HCT116 (cell line): ENCODE measurements at regions not wholly inside any gene's neighbourhood (a gene's known extent, or its start where the extent isn't known, plus 50 kb on each side); places are given as distances from the start of the nearest gene placed in this dataset.

Source experiments
- ATAC-seq: fragments of 200-7000 bp; cut with Tn5 transposase; 2 replicates; pipeline ENCODE4 v1.9.1; 2020; ENCODE audit warnings: mild to moderate bottlenecking, moderate library complexity
- BruUV-seq: library from RNA; stranded (reverse); fragments of 400-500 nt; replicated peaks from 2 replicates; lab custom pipeline; 2021; lab: Mats Ljungman, UMichigan
- CTCF ChIA-PET: fragments of 300-600 bp; sonication (Branson Sonifier 250); formaldehyde crosslinking; loops from one replicate; lab custom pipeline; 2021; ENCODE audit warnings: antibody characterized with exemption; lab: Charles Lee
- POLR2A ChIA-PET: fragments of 300-600, 350-600 bp; sonication (Branson Sonifier 250); formaldehyde crosslinking; loops from one replicate; lab custom pipeline; 2021; ENCODE audit warnings: antibody characterized with exemption; lab: Charles Lee
- RAD21 ChIA-PET, 2 experiments: fragments of 300-600 bp; sonication (Branson Sonifier 250); formaldehyde crosslinking; loops; one replicate each; lab custom pipeline; 2023; ENCODE audit warnings: low total read pairs in 2 of 2; ENCODE audit not compliant: uncharacterized antibody in 2 of 2, unreplicated experiment in 2 of 2, low non-redundant PET in 1 of 2; lab: Charles Lee
- DNase-seq: peaks from one replicate; pipeline ENCODE4 v3.0.0-alpha.2; 2010; ENCODE audit warnings: low read depth, low spot score
- H2AFZ ChIP-seq: fragments of 200-600 bp; shearing (Covaris generic), sonication (generic); 2 replicates; pipeline ENCODE4 v1.6.1; 2017; ENCODE audit warnings: low read depth, mixed run types, mixed read lengths, antibody characterized with exemption, low read length; ENCODE audit not compliant: poor library complexity, severe bottlenecking
- H3K27ac ChIP-seq: 2 replicates; pipeline ENCODE4 v1.5.1; 2012; ENCODE audit warnings: low read depth, low read length
- H3K27me3 ChIP-seq: fragments of 200-600 bp; sonication (generic); 2 replicates; pipeline ENCODE4 v1.6.1; 2016; ENCODE audit warnings: mixed run types, low read length, mixed read lengths; ENCODE audit not compliant: insufficient read depth
- H3K36me3 ChIP-seq, 2 experiments: fragments of 200-500 bp in 1 of 2; fragments of 200-600 bp in 1 of 2; sonication (Bioruptor generic) in 1 of 2; sonication (generic) in 1 of 2; 2 replicates each; pipeline versions ENCODE4 v1.5.1 to v1.6.1; 2014 to 2016; ENCODE audit warnings: low read length in 2 of 2, inconsistent platforms in 1 of 2, mixed read lengths in 1 of 2, mixed run types in 1 of 2; ENCODE audit not compliant: insufficient read depth in 2 of 2, control insufficient read depth in 1 of 2
- H3K4me1 ChIP-seq, 2 experiments: fragments of 200-600 bp in 1 of 2; sonication (generic) in 1 of 2; 2 replicates each; pipeline versions ENCODE4 v1.5.1 to v1.6.1; 2012 to 2017; ENCODE audit warnings: low read length in 2 of 2, inconsistent platforms in 1 of 2, mild to moderate bottlenecking in 1 of 2, mixed read lengths in 1 of 2, mixed run types in 1 of 2, moderate library complexity in 1 of 2; ENCODE audit not compliant: insufficient read depth in 2 of 2, control insufficient read depth in 1 of 2
- H3K4me2 ChIP-seq: fragments of 200-600 bp; sonication (generic); 2 replicates; pipeline ENCODE4 v1.6.1; 2017; ENCODE audit warnings: mixed run types, low read length, mixed read lengths
- H3K4me3 ChIP-seq, 2 experiments: fragments of 200-600 bp in 1 of 2; sonication (generic) in 1 of 2; replicated peaks in 1 of 2; 2 replicates each; pipeline ENCODE4 v1.5.1; 2011 to 2016; ENCODE audit warnings: low read length in 2 of 2, control low read depth in 1 of 2, low read depth in 1 of 2, mild to moderate bottlenecking in 1 of 2, mixed read lengths in 1 of 2, mixed run types in 1 of 2
- H3K79me2 ChIP-seq: fragments of 200-600 bp; sonication (generic); 2 replicates; pipeline ENCODE4 v1.6.1; 2017; ENCODE audit warnings: mild to moderate bottlenecking, mixed run types, low read length, moderate library complexity, mixed read lengths; ENCODE audit not compliant: insufficient read depth
- H3K9ac ChIP-seq: fragments of 200-600 bp; sonication (generic); 2 replicates; pipeline ENCODE4 v1.6.1; 2016; ENCODE audit warnings: low read length, mixed read lengths
- H3K9me2 ChIP-seq: fragments of 200-600 bp; sonication (generic), shearing (Covaris generic); 2 replicates; pipeline ENCODE4 v1.6.1; 2017; ENCODE audit warnings: mixed run types, mild to moderate bottlenecking, moderate library complexity; ENCODE audit not compliant: insufficient read depth
- H3K9me3 ChIP-seq, 2 experiments: fragments of 200-500 bp in 1 of 2; fragments of 200-600 bp in 1 of 2; sonication (Bioruptor generic) in 1 of 2; sonication (generic) in 1 of 2; 2 replicates each; pipeline ENCODE4 v1.6.1; 2014 to 2017; ENCODE audit warnings: low read length in 2 of 2, mixed read lengths in 2 of 2, inconsistent platforms in 1 of 2, low read depth in 1 of 2, mild to moderate bottlenecking in 1 of 2, mixed run types in 1 of 2, moderate library complexity in 1 of 2; ENCODE audit not compliant: control insufficient read depth in 1 of 2, insufficient read depth in 1 of 2
- H4K20me1 ChIP-seq: fragments of 200-600 bp; sonication (generic), shearing (Covaris generic); 2 replicates; pipeline ENCODE4 v1.6.1; 2017; ENCODE audit warnings: mixed run types, mild to moderate bottlenecking, moderate library complexity; ENCODE audit not compliant: insufficient read depth
- ATF3 ChIP-seq: IDR thresholded peaks from 2 replicates; pipeline ENCODE4 v1.6.1; 2012
- CBX3 ChIP-seq: IDR thresholded peaks from 2 replicates; pipeline ENCODE4 v1.6.1; 2012; ENCODE audit warnings: low read depth
- CEBPB ChIP-seq: IDR thresholded peaks from 2 replicates; pipeline ENCODE4 v1.6.1; 2012; ENCODE audit warnings: low read depth
- EZH2 ChIP-seq: fragments of 200-600 bp; sonication (generic); IDR thresholded peaks from 2 replicates; pipeline ENCODE4 v1.6.1; 2017; ENCODE audit warnings: antibody characterized with exemption, mixed run types
- EZH2phosphoT487 ChIP-seq: fragments of 200-600 bp; IDR thresholded peaks from 2 replicates; pipeline ENCODE4 v1.6.1; 2018; ENCODE audit warnings: antibody characterized with exemption, borderline replicate concordance
- FOSL1 ChIP-seq: IDR thresholded peaks from 2 replicates; pipeline ENCODE4 v1.6.1; 2012; ENCODE audit warnings: low read depth
- JUND ChIP-seq: IDR thresholded peaks from 2 replicates; pipeline ENCODE4 v1.6.1; 2012
- MAX ChIP-seq: IDR thresholded peaks from 2 replicates; pipeline ENCODE4 v1.6.1; 2012
- POLR2A ChIP-seq: IDR thresholded peaks from 2 replicates; pipeline ENCODE4 v1.7.0; 2011; ENCODE audit warnings: borderline replicate concordance; ENCODE audit not compliant: insufficient read depth, insufficient read length; ENCODE audit errors: extremely low read depth
- POLR2AphosphoS5 ChIP-seq: IDR thresholded peaks from 2 replicates; pipeline ENCODE4 v1.6.1; 2011; ENCODE audit warnings: mild to moderate bottlenecking, low read depth, low read length, moderate library complexity
- SIN3A ChIP-seq: IDR thresholded peaks from 2 replicates; pipeline ENCODE4 v1.6.1; 2012; ENCODE audit warnings: low read depth
- SP1 ChIP-seq: IDR thresholded peaks from 2 replicates; pipeline ENCODE4 v1.6.1; 2012; ENCODE audit warnings: low read depth
- SRF ChIP-seq: IDR thresholded peaks from 2 replicates; pipeline ENCODE4 v1.6.1; 2012; ENCODE audit warnings: low read depth
- YY1 ChIP-seq: IDR thresholded peaks from 2 replicates; pipeline ENCODE4 v1.6.1; 2011; ENCODE audit warnings: low read length, low read depth, moderate library complexity, mild to moderate bottlenecking; ENCODE audit not compliant: insufficient replicate concordance; ENCODE audit errors: extremely low read depth
- intact Hi-C: fragments of 100-400 bp; cut with micrococcal nuclease; formaldehyde crosslinking; loops from 2 replicates; pipeline ENCODE4 v1.10.0; 2022
- TF ChIP-seq, protein P1 (sequence below): IDR thresholded peaks from 2 replicates; pipeline ENCODE4 v1.6.1; 2011; ENCODE audit warnings: mild to moderate bottlenecking, low read length, moderate library complexity; ENCODE audit not compliant: insufficient replicate concordance; ENCODE audit errors: extremely low read depth
- TF ChIP-seq, protein P2 (sequence below): IDR thresholded peaks from 2 replicates; pipeline ENCODE4 v1.6.1; 2012; ENCODE audit warnings: low read depth

DNA sequence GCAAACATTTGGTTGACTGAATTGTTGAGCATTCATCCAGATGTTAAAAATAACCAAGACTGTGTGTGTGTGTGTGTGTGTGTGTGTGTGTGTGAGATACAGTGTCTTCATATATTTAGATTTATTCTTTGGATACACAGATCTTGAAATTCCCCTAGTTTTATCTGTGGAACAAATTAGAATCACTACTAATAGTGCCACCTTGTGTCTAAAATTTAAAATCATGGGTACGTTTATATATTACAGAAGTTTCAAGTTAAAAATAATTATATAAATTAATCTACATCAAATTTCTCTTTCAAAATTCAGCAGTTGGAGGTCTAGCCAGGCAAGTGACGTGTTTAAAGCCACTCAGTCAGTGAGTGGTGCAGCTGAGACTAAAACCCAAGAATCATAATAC, 1566.2 kb upstream of the TENM4 start:
- Histone ChIP-seq H3K9me3 (peaks cover 0 to 9% of the 10 kb centered on the region in 2 experiments; a peak in 2 of 4 replicates), H3K4me1 (no peaks in the 10 kb centered on the region), H3K36me3 (no peaks in the 10 kb centered on the region), H3K4me2 (no peak overlapping the region), H3K9ac (no peak overlapping the region), H4K20me1 (no peaks in the 10 kb centered on the region), H3K27me3 (no peaks in the 10 kb centered on the region), H3K9me2 (no peaks in the 10 kb centered on the region), H3K27ac (no peak overlapping the region), H3K79me2 (no peaks in the 10 kb centered on the region), H3K4me3 (no peak overlapping the region), H2AFZ (no peak overlapping the region)
- ChIA-PET POLR2A (no interaction called here), CTCF (no interaction called here), RAD21 (no interaction called here)
- no peak for TF ChIP-seq EZH2phosphoT487
- no peak for TF ChIP-seq MAX
- TF ChIP-seq SP1 = no peak
- TF ChIP-seq ATF3 = no peak
- no peak for TF ChIP-seq FOSL1
- DNase-seq = no peak
- intact Hi-C loops = no loop called here
- BruUV-seq = no TSS peak
- ATAC-seq = no peak

- intact Hi-C loops = no loop called here
Observed at GRCh38 chr11:81005595-81005994, 1564.8 kb upstream of the TENM4 start.

More at GRCh38 chr11:81005595-81005994, 1564.8 kb upstream of the TENM4 start:
- POLR2A ChIA-PET = no interaction called here
- Histone ChIP-seq H3K4me2 (no peak overlapping the region), H3K9me3 (peaks cover 0 to 9% of the 10 kb centered on the region in 2 experiments; a peak in 2 of 4 replicates), H3K4me1 (no peaks in the 10 kb centered on the region), H3K4me3 (no peak overlapping the region), H2AFZ (no peak overlapping the region), H3K27me3 (no peaks in the 10 kb centered on the region), H3K36me3 (no peaks in the 10 kb centered on the region), H3K9me2 (no peaks in the 10 kb centered on the region), H3K27ac (no peak overlapping the region), H3K9ac (no peak overlapping the region), H3K79me2 (no peaks in the 10 kb centered on the region), H4K20me1 (no peaks in the 10 kb centered on the region)
- ATAC-seq (no peak), DNase-seq (no peak)
- RAD21 ChIA-PET = no interaction called here
- no TSS peak for BruUV-seq
- CTCF ChIA-PET = no interaction called here
- TF ChIP-seq CBX3 (no peak), EZH2 (no peak), EZH2phosphoT487 (no peak), JUND (no peak), CEBPB (no peak), YY1 (no peak), POLR2AphosphoS5 (no peak), SRF (no peak), SIN3A (no peak), POLR2A (no peak), ATF3 (no peak)
- TF ChIP-seq, protein P1, sequence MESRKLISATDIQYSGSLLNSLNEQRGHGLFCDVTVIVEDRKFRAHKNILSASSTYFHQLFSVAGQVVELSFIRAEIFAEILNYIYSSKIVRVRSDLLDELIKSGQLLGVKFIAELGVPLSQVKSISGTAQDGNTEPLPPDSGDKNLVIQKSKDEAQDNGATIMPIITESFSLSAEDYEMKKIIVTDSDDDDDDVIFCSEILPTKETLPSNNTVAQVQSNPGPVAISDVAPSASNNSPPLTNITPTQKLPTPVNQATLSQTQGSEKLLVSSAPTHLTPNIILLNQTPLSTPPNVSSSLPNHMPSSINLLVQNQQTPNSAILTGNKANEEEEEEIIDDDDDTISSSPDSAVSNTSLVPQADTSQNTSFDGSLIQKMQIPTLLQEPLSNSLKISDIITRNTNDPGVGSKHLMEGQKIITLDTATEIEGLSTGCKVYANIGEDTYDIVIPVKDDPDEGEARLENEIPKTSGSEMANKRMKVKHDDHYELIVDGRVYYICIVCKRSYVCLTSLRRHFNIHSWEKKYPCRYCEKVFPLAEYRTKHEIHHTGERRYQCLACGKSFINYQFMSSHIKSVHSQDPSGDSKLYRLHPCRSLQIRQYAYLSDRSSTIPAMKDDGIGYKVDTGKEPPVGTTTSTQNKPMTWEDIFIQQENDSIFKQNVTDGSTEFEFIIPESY = no peak
- TF ChIP-seq, protein P2, sequence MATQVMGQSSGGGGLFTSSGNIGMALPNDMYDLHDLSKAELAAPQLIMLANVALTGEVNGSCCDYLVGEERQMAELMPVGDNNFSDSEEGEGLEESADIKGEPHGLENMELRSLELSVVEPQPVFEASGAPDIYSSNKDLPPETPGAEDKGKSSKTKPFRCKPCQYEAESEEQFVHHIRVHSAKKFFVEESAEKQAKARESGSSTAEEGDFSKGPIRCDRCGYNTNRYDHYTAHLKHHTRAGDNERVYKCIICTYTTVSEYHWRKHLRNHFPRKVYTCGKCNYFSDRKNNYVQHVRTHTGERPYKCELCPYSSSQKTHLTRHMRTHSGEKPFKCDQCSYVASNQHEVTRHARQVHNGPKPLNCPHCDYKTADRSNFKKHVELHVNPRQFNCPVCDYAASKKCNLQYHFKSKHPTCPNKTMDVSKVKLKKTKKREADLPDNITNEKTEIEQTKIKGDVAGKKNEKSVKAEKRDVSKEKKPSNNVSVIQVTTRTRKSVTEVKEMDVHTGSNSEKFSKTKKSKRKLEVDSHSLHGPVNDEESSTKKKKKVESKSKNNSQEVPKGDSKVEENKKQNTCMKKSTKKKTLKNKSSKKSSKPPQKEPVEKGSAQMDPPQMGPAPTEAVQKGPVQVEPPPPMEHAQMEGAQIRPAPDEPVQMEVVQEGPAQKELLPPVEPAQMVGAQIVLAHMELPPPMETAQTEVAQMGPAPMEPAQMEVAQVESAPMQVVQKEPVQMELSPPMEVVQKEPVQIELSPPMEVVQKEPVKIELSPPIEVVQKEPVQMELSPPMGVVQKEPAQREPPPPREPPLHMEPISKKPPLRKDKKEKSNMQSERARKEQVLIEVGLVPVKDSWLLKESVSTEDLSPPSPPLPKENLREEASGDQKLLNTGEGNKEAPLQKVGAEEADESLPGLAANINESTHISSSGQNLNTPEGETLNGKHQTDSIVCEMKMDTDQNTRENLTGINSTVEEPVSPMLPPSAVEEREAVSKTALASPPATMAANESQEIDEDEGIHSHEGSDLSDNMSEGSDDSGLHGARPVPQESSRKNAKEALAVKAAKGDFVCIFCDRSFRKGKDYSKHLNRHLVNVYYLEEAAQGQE = no peak
